AG08396 (cell line): ENCODE measurements at regions not wholly inside any gene's neighbourhood (a gene's known extent, or its start where the extent isn't known, plus 50 kb on each side); places are given as distances from the start of the nearest gene placed in this dataset.

Experiments used
- DNase-seq: peaks from one replicate; pipeline ENCODE4 v3.0.0; 2012; ENCODE audit warnings: low spot score, mixed read lengths

GRCh38 chr4:37737466-37737865, 51.3 kb upstream of the RELL1 start:
- no peak for DNase-seq
